NCI-H524 treated with DMSO at 0.1 percent for 48 hours (cell line): ENCODE measurements at regions not wholly inside any gene's neighbourhood (a gene's known extent, or its start where the extent isn't known, plus 50 kb on each side); places are given as distances from the start of the nearest gene placed in this dataset.

ENCODE experiments used
- DNase-seq: peaks from one replicate; lab custom pipeline; 2025; lab: John Stamatoyannopoulos, UW

- no peak for DNase-seq
These were observed 380.4 kb upstream of the CPEB2 start for GRCh38 chr4:14621731-14622463.

DNA sequence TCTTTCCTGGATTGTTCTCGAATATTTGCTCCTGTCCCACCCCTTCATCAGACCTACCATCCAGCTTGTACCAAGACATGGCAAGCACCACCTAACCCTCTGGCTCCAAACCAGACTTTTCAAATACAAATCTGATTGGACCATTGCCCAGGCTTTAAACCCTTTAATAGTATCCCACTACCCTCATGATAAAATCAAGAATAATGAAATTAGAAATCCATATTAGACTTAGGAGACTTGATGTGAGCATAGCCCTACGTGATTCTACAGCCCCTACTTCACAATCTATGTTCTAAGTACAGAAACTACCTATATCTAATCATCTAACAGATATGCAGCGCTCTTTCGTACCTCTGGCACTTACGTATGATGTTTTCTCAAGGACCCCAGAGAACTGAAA, 375.2 kb upstream of the CPEB2 start:
- no peak for DNase-seq

DNA sequence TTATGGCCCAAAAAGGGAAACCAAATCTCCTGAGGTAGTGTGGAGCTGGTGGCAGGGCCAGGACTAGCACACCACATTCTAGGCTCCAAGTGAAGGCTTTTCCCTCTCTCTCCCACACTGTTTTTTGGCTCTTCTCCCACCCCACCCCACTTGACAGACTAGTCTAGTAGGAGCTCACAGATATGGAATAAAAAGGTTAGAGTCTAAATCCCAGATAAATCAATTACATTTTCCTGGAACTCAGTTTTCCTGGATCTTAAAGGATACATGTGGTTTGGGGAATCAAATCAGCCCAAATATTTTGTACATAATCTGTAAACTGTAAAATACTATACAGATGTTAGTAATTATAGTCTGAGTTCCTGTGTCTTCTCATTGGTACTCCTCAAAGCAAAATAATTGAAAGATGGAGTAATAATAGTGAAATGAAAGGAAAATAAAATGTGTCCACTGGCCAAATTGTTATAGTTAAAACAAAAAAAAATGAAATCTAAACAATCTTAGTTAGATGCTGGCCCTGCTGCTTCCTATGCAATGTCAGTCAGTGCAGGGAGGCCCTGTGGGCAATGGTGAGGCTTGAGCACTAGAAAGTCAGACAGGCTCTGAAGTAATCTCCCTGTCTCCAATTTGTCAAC, 370.4 kb upstream of the CPEB2 start:
- no peak for DNase-seq

- no peak for DNase-seq
These were observed 365.7 kb upstream of the CPEB2 start for GRCh38 chr4:14636563-14636962.

DNA sequence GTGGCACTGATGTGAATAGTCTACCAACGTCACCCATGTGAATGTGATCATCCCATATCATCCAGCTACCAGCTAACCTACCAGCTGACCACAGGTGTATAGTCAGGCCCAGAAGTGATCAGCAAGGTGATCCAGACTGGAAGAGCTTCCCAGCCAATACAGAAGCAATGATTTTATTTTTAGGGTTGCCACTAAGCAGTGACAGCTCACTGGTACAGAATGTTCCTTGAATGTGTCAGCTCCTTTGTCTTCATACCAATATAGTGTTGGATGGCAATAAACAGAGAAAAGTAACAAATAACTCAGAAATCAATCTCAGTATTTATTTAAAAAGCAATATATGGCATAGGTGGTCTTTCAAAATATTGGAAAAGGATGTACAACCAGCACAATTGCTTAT, 361.8 kb upstream of the CPEB2 start:
- DNase-seq: no peak

DNA sequence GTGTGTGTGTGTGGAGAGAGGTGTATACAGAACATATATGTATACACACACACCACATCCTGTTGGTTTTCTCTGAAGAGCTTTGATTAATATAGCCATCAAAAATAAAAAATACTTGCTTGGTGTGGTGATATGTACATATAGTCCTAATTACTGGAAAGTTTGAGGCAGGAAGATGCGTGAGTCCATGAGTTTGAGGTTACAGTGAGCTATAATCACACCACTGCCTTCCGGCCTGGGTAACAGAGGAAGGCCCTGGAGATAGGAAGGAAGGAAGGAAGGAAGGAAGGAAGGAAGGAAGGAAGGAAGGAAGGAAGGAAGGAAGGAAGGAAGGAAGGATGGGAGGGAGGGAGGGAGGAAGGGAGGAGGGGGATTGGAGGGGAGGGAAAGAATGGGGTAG, 360.4 kb upstream of the CPEB2 start:
- no peak for DNase-seq

GRCh38 chr4:14644580-14645282, 357.6 kb upstream of the CPEB2 start:
- no peak for DNase-seq

- DNase-seq: no peak
These were observed 355.4 kb upstream of the CPEB2 start for GRCh38 chr4:14646831-14647230.

GRCh38 chr4:14650127-14650526, 352.2 kb upstream of the CPEB2 start:
- no peak for DNase-seq

DNA sequence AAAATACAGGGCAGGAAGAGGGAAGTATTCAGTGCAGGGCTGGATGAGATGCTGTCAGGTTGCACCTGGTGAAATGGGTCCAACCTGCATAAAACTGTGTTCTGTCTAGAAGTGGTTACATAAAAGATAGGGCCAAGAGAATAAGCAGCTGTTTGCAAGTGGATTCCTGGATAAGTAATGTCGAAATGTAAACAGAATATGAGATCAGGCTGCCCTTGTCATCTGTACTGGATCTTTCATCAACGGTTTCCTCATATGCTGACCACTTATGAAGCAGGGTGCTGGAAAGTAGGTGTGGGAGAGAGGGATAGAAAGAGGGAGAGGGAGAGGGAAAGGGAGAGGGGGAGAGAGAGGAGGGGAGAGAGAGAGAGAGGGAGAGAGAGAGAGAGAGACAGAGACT, 349.8 kb upstream of the CPEB2 start:
- DNase-seq: no peak

DNA sequence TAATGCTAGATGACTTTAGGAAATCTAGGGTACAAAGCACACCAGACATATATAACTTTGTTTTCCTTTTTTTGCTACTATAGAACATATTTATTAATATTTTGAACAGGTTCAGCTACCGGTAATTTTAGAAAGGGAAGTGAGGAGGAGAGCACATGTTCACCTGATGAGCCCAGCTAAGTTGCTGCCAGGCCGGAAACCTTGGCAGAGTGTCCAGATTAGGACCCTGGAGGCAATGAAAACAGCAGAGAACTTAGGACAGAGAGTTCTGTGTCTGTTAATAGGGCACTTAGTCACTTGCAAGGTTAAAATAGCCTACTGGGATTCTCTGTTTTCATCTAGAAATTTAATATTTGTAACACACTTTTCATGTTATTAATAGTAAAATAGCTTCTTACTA, 348.9 kb upstream of the CPEB2 start:
- DNase-seq: no peak

DNA sequence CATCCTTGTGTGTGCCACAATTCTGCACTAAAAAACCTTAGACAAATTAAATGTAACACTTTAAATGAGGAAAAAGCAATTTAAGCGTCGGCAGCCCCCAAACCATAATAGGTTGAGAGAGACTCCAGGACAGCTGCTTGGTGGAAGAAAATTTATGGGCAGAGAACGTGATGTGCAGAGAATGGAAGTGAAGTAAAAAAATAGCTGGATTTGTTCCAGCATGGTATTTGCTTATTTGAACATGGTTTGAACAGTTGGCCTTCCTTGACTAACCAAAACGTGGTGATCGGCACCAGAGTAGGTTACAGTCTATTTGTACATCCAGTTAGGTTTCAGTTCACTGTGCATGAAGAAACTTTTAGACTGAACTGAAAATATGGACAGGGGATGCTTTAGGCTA, 343.0 kb upstream of the CPEB2 start:
- DNase-seq: no peak

GRCh38 chr4:14667624-14668151, 334.6 kb upstream of the CPEB2 start:
- no peak for DNase-seq

DNA sequence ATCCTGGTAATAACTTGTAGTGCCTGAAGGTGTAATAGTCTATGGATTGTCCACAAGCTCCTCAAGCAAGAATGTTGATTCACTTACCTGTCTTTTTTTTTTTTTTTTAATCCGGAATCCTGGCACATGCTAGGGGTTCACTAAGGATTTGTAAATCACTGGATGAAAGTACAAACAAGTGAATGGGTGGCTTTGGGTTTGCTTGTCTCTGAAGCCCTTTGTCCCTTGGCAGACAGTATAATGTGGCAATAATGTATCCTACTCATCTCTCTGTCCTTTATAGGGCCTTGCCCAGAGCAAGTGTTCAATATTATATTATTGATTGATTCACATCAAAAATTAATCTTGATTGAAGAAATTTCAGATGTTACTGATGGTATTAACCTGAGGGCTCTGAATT, 334.0 kb upstream of the CPEB2 start:
- DNase-seq: no peak

GRCh38 chr4:14669371-14669770, 332.9 kb upstream of the CPEB2 start:
- DNase-seq: no peak

DNA sequence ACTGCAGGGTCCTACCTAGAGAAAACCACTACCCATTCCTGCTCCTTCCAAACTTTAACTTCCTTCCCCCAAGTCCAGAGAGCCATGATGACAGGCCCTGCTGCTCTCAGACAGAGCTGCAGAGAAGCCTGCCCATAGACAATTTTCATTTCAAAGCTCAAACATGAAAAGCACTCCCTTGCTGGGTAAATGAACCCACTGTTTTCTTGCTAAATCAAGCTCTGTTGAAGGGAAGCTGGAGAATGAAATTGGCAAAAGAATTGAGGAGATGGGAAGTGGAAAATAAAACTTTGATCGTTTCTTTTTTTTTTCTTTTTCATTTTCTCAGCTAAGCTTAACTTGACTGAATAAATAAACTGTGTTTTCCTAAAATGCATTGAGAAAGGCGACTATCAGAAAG, 331.1 kb upstream of the CPEB2 start:
- DNase-seq: no peak

- no peak for DNase-seq
These were observed 326.8 kb upstream of the CPEB2 start for GRCh38 chr4:14675279-14675985.

- DNase-seq: no peak
These were observed 322.4 kb upstream of the CPEB2 start for GRCh38 chr4:14679906-14680305.

DNA sequence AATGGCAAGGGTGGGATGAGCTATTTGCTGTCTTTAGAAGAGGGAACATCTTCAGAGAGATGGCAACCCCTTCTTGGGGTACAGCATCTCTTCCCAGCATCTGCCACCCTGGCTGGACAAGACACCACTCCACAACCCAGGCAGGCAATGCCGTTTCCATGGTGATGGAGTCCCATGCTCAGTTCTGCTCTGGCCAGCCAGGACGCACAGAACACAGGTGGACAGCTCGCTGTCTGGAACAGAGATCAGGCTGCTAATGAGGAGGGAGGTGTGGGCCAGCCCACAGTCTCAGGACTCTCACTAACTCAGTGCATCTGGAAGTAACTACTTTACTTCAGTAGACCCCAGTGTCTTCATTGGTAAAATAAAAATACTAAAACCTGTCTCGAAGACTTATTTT, 321.0 kb upstream of the CPEB2 start:
- DNase-seq: no peak

GRCh38 chr4:14693728-14694127, 308.6 kb upstream of the CPEB2 start:
- DNase-seq: no peak

GRCh38 chr4:14695095-14695845, 307.0 kb upstream of the CPEB2 start:
- no peak for DNase-seq

- DNase-seq: no peak
These were observed 302.2 kb upstream of the CPEB2 start for GRCh38 chr4:14700083-14700482.
